Esophagus squamous epithelium (tissue), 5 donors: ENCODE measurements at regions not wholly inside any gene's neighbourhood (a gene's known extent, or its start where the extent isn't known, plus 50 kb on each side); places are given as distances from the start of the nearest gene placed in this dataset.

Source experiments
- DNase-seq: peaks from one replicate; lab custom pipeline; 2025; lab: John Stamatoyannopoulos, UW
- H3K27ac ChIP-seq, 4 donors: fragments of 200-600 bp; sonication (generic); one replicate each; pipeline ENCODE4 v1.5.1; 2016 to 2019; ENCODE audit warnings: mild to moderate bottlenecking in 1 of 4
- H3K27me3 ChIP-seq, 4 donors: fragments of 200-600 bp; sonication (generic); 1 replicate in 3 of 4; 2 replicates in 1 of 4; pipeline versions ENCODE4 v1.5.1 to v1.6.0; 2017 to 2021; ENCODE audit warnings: antibody characterized with exemption in 1 of 4
- H3K36me3 ChIP-seq, 3 donors: fragments of 200-600 bp; sonication (generic); one replicate each; pipeline ENCODE4 v1.5.1; 2016 to 2019
- H3K4me1 ChIP-seq, 3 donors: fragments of 200-600 bp; sonication (generic); one replicate each; pipeline ENCODE4 v1.5.1; 2017 to 2019
- H3K4me3 ChIP-seq, 4 donors: fragments of 200-600 bp; sonication (generic); 1 replicate in 3 of 4; 2 replicates in 1 of 4; pipeline ENCODE4 v1.5.1; 2016 to 2019; ENCODE audit warnings: mild to moderate bottlenecking in 2 of 4, moderate library complexity in 1 of 4
- H3K9me3 ChIP-seq, 3 donors: fragments of 200-600 bp; sonication (generic); one replicate each; pipeline ENCODE4 v1.5.1; 2016 to 2019
- POLR2A ChIP-seq, 4 donors: fragments of 450-650 bp; IDR thresholded peaks; one replicate each; pipeline ENCODE4 v1.6.1; 2017; ENCODE audit warnings: antibody characterized with exemption in 4 of 4, mild to moderate bottlenecking in 4 of 4, moderate library complexity in 3 of 4
- WGBS, 2 donors: methylation state at CpG; one replicate each; pipeline ENCODE4 v1.1.5; 2018; 5-methylcytosine and 5-hydroxymethylcytosine counted together
- intact Hi-C: fragments of 100-400 bp; cut with DNase I; formaldehyde crosslinking; loops from one replicate; pipeline ENCODE4 v1.15.0; 2022
- TF ChIP-seq, protein P1 (sequence below), 6 experiments: fragments of 450-650 bp in 4 of 6; fragments of 200-600 bp in 2 of 6; sonication (generic) in 2 of 6; IDR thresholded peaks; one replicate each; pipeline ENCODE4 v1.5.1; 2016 to 2019; ENCODE audit warnings: antibody characterized with exemption in 6 of 6, mild to moderate bottlenecking in 4 of 6, moderate library complexity in 4 of 6
- donor health status: DM: yes; HTN: yes; CAD: no.

DNA sequence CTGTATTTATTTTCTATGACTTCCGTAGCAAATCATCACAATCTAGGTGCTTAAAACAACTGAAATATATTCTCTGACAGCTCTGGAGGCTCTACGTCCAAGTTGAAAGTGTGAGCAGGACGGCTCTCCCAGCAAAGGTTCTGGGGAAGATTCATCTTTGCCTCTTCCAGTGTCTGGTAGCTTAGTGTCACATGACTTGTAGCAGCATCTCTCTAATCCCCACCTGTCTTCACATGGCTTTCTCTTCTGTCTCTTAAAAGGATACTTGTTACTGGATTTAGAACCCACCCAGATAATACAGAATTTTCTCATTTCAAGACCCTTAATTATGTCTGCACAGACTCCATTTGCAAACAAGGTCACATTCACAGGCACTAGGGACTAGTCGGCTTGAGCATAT is 687.7 kb upstream of the RBFOX1 start:
- intact Hi-C loops = no loop called here
- H3K27ac ChIP-seq = no peak overlapping the region
- no peak for DNase-seq
- no peaks in the 10 kb centered on the region for H3K4me1 ChIP-seq
- H3K27me3 ChIP-seq = peaks cover 0 to 36% (median 0%) of the 10 kb centered on the region in 4 donors
- no peaks in the 10 kb centered on the region for H3K36me3 ChIP-seq
- no peaks in the 10 kb centered on the region for H3K9me3 ChIP-seq
- H3K4me3 ChIP-seq = no peak overlapping the region
- no peak for TF ChIP-seq POLR2A (IDR thresholded peaks at IDR 0.05)
- TF ChIP-seq, protein P1, sequence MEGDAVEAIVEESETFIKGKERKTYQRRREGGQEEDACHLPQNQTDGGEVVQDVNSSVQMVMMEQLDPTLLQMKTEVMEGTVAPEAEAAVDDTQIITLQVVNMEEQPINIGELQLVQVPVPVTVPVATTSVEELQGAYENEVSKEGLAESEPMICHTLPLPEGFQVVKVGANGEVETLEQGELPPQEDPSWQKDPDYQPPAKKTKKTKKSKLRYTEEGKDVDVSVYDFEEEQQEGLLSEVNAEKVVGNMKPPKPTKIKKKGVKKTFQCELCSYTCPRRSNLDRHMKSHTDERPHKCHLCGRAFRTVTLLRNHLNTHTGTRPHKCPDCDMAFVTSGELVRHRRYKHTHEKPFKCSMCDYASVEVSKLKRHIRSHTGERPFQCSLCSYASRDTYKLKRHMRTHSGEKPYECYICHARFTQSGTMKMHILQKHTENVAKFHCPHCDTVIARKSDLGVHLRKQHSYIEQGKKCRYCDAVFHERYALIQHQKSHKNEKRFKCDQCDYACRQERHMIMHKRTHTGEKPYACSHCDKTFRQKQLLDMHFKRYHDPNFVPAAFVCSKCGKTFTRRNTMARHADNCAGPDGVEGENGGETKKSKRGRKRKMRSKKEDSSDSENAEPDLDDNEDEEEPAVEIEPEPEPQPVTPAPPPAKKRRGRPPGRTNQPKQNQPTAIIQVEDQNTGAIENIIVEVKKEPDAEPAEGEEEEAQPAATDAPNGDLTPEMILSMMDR (IDR thresholded peaks at IDR 0.05) = no peak
- 49 to 53% methylated on average over 4 of the region's 4 CpGs for WGBS, 2 donors

DNA sequence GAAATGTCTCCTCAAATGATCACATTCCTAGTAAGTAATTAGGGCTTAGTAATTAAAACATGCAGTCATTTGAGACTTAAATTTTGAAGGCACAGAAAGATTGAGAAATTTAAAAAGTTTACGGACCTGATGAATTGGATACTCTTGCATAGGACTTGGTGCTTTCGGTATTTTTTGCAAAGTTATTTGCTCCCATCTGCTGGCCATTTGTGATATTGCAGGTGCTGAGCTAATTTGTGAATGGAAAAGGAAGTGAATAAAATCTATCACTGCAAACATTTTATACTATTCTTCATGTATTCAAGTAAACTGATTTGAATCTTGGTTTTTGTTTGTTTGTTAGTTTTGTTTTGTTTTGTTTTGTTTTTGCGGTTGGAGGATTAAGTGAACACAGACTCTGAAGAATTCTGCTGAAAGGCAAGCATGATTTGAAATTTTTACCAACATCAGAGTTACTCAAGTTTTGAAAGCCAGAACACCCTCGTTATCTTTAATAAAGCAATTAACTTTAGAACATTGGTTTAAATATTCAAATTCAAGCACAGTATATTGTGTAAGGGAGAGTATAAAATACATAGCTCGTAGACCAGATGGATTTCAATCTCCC is 689.5 kb upstream of the RBFOX1 start:
- Histone ChIP-seq H3K4me3 (no peak overlapping the region), H3K4me1 (no peaks in the 10 kb centered on the region), H3K27ac (no peak overlapping the region), H3K36me3 (no peaks in the 10 kb centered on the region), H3K9me3 (no peaks in the 10 kb centered on the region), H3K27me3 (peaks cover 0 to 33% (median 0%) of the 10 kb centered on the region in 4 donors)
- TF ChIP-seq, protein P1 (IDR thresholded peaks at IDR 0.05) = peak; percentile 72 to 91 (median 82)
- TF ChIP-seq POLR2A (IDR thresholded peaks at IDR 0.05) = no peak
- intact Hi-C loops = no loop called here
- 25 to 26% methylated on average over 5 of the region's 5 CpGs for WGBS, 2 donors
- DNase-seq = no peak

DNA sequence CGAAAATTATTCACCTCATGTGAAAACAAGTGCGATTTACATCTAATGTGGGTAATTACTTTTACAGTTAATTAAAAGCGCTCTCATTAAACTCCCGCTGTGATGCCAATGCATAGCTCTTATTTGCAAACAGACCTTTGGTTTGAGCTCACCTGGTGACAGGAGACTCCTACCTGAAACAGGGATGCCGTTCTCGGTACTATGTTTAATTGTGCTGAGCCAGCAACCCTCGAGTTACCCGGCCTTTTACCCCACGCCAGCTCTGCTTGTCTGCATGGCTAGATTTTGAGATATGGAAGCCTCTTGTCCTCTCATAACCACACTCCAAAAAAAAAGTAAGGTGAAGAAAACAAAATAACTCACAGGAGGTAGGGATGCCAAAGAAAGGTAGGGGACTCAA is 690.4 kb upstream of the RBFOX1 start:
- H3K4me3 ChIP-seq = no peak overlapping the region
- no peaks in the 10 kb centered on the region for H3K36me3 ChIP-seq
- DNase-seq = no peak
- intact Hi-C loops = no loop called here
- no peaks in the 10 kb centered on the region for H3K9me3 ChIP-seq
- TF ChIP-seq, protein P1 (IDR thresholded peaks at IDR 0.05) = no peak
- no peak for TF ChIP-seq POLR2A (IDR thresholded peaks at IDR 0.05)
- no peaks in the 10 kb centered on the region for H3K4me1 ChIP-seq
- peaks cover 0 to 30% (median 0%) of the 10 kb centered on the region in 4 donors for H3K27me3 ChIP-seq
- H3K27ac ChIP-seq = no peak overlapping the region
- 10 to 23% methylated on average over 9 of the region's 9 CpGs for WGBS, 2 donors

DNA sequence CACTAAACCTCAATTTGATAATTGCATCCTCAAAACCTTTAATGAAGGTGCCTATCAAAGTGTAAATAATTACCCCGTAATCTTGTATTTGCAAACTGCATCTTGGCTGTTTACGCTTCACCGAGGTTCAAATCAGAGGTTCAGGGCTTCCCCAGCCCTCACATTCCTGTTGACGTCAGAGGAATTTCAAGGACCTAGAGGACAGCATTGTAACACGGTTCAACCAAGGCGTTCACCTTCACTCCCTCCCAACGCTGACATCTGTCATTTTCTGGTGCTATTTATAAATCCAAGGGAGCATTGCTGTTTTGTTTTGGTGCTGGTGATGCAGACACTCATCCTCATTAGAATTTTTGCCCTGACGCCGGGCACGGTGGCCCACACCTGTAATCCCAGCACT is 691.6 kb upstream of the RBFOX1 start:
- no peak for TF ChIP-seq POLR2A (IDR thresholded peaks at IDR 0.05)
- TF ChIP-seq, protein P1 (IDR thresholded peaks at IDR 0.05) = no peak
- intact Hi-C loops = no loop called here
- H3K9me3 ChIP-seq = no peaks in the 10 kb centered on the region
- H3K27me3 ChIP-seq = peaks cover 0 to 30% (median 0%) of the 10 kb centered on the region in 4 donors
- H3K4me3 ChIP-seq = no peak overlapping the region
- no peak overlapping the region for H3K27ac ChIP-seq
- DNase-seq = no peak
- no peaks in the 10 kb centered on the region for H3K36me3 ChIP-seq
- 56 to 59% methylated on average over 8 to 10 of the region's 10 CpGs for WGBS, 2 donors
- no peaks in the 10 kb centered on the region for H3K4me1 ChIP-seq

DNA sequence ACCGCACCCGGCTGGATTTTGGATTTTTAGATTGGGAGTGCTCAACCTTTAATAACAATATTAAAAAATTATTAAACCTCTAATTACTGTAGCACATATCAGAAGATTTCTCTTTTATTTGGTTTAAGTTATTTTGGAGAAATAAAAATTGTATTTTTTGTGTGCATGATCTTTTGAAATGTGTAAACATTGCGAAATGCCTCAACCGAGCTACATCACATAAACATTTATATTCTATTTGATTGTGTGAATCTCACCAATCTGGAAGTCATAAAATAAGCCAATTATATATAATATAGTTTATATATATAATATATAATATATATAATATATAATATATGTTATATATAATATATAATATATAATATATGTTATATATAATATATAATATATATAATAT is 696.2 kb upstream of the RBFOX1 start:
- no peak for DNase-seq
- Histone ChIP-seq H3K9me3 (no peaks in the 10 kb centered on the region), H3K4me1 (no peaks in the 10 kb centered on the region), H3K27ac (no peak overlapping the region), H3K4me3 (no peak overlapping the region), H3K36me3 (no peaks in the 10 kb centered on the region), H3K27me3 (peaks cover 0 to 8% (median 0%) of the 10 kb centered on the region in 4 donors)
- WGBS, 2 donors = 81 to 88% methylated on average over 4 of the region's 4 CpGs
- intact Hi-C loops = no loop called here
- no peak for TF ChIP-seq POLR2A (IDR thresholded peaks at IDR 0.05)
- TF ChIP-seq, protein P1 (IDR thresholded peaks at IDR 0.05) = no peak
